GM21390 (cell line): ENCODE measurements at regions not wholly inside any gene's neighbourhood (a gene's known extent, or its start where the extent isn't known, plus 50 kb on each side); places are given as distances from the start of the nearest gene placed in this dataset.
"Not testable (repeated sequence)": the region's sequence is repeated elsewhere in the genome, so short reads cannot be mapped to it uniquely, and the experiment has no call there.

Experiments used
- ATAC-seq: cut with Tn5 transposase; IDR thresholded peaks from one replicate; pipeline ENCODE4 v1.9.1; 2021; ENCODE audit not compliant: unreplicated experiment

DNA sequence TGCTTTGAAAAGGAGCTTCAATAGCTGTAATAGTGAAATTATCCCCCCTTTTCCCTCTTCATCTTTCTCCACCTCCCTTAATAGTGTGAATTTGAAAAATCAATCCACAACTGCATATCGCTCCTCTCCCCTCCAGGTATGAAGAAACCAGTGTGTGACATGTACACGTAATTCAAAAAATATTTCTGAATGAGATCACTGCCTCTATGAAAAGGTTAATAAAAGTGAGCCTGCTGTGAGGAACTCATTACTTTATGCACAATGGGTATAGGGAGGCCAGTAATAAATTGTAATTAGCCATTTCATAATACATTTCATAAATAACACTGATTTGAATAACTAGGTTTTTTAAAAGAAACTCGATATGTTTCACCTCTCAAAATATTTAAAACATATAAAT is 209.0 kb upstream of the KYNU start:
- no peak for ATAC-seq

DNA sequence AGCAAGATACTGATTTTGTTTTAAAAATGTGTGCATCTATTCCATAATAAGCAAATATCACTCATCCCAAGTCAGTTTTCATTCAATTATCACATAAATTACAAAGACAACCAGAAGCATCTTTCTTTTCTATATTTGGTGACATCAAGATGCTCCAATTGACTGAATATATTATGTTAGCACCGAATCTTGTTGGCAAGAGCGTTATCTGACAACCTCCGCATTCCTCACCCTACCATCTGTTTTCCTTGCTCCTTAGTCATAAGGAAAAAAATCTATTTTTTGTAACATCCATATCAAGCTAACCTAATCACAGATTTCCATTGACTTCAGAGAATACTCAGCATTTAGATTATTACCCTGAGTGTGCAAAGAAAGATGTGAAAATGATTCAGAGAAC is 212.2 kb upstream of the KYNU start:
- no peak for ATAC-seq

DNA sequence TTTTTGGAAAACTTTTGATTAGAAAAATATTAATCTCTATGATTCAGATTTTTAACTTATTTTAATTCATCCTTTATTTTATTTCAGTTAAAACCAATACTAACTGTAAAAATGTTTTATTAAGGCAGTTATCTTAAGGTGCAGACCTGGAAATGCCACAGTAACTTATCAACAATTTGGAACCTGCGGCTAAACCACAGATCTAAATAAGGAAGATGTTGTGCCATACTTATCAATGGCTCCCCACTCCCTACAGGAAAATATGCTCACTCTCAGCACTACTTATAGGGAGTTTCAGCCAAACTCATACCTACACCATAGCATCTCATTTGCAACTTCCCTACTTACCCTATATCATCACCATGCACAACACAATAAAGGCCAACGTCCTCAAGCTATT is 226.9 kb upstream of the KYNU start:
- no peak for ATAC-seq

DNA sequence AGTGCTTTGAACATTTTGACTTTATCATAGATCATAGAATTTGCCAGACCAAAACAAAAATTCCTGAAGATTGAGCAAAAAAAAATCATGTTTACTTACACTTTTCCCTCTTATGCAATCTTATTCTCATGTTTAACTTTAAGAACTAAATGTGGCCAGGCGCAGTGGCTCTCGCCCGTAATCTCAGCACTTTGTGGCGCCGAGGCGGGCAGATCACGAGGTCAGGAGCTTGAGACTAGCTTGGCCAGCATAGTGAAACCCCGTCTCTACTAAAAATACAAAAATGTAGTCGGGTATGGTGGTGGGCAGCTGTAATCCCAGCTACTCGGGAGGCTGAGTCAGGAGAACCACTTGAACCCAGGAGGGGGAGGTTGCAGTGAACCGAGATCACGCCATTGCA is 227.9 kb upstream of the KYNU start:
- ATAC-seq, result no peak

DNA sequence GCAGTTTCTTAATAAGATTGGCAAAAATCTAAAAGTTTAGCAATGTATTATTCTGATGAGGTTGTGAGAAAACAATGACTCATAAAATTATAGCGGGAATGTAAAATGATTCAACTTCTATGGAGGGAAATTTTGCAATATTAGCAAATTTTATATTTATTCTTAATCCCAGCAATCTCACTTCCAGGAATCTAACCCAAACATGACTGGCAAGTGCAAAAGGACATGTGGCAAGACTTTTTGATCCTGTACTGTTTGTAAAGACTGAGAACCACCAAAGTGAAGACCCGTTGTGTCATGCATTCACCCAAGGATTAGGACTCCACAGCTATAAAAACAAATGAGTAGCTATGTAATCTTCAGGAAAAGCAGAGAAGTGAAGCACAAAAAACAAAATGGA is 234.8 kb upstream of the KYNU start:
- ATAC-seq, result no peak

DNA sequence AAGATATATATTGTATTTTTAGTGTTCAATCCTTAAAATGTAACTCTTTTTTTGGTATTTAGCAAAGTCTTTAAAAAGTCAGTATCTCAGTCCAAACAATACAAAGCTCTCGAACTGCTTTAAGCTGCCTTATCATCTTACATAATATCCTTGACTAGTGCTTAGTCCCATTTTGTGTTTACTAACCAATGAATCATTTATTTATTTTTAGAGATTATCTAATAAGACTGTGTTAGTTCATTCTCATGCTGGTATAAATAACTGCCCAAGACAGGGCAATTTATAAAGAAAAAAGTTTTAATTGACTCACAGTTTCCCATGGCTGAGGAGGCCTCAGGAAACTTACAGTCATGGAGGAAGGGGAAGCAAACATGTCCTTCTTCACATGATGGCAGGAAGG is 248.3 kb upstream of the KYNU start:
- no peak for ATAC-seq

DNA sequence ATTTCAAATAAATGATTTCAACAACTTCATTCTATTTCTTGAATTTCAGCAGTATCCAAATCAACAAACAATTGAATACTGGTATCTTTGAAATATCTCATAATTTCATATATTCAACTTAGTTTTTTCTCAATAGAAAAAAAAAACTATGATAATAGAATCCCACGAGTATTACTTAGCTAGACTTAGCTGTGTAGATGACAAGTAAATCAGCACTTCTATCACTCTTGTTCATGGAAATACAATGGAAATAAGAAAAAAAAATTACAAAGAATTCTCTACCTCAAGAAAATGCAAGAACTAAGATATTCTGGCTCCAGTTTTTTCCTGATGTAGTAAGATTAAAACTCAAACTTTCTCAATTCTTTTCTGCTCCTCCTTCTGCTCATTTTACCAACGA is 256.2 kb upstream of the KYNU start:
- no peak for ATAC-seq

DNA sequence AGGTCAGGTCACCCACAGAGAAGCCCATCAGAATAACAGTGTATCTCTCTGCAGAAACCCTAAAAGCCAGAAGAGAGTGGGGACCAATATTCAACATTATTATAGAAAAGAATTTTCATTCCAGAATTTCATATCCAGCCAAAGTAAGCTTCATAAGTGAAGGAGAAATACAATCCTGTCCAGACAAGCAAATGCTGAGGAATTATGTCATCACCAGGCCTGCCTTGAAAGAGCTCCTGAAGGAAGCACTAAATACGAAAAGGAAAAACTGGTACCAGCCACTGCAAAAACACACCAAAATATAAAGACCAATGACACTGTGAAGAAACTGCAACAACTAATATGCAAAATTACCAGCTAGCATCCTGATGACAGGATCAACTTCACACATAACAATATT is 260.0 kb upstream of the KYNU start:
- no peak for ATAC-seq

DNA sequence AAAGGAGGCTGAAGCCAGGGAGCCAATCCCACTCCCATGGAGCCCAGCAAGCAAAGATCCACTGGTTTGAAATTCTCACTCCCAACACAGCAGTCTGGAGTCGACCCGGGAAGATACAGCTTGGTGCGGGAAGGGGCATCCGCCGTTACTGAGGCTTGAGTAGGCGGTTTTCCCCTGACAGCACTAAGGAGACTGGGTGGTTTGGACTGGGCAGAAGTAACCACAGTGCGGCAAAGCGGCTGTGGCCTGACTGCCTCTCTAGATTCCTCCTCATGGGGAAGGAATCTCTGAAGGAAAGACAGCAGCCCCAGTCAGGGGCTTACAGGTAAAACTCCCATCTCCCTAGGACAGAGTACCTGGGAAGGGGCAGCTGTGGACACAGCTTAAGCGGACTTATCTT is 261.6 kb upstream of the KYNU start:
- no peak for ATAC-seq

DNA sequence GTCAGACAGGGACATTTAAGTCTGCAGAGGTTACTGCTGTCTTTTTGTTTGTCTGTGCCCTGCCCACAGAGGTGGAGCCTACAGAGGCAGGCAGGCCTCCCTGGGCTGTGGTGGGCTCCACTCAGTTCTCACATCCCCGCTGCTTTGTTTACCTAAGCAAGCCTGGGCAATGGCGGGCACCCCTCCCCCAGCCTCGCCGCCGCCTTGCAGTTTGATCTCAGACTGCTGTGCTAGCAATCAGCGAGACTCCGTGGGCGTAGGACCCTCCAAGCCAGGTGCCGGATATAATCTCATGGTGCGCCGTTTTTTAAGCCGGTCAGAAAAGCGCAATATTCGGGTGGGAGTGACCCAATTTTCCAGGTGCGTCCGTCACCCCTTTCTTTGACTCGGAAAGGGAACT is 264.3 kb upstream of the KYNU start:
- not testable (repeated sequence) for ATAC-seq

DNA sequence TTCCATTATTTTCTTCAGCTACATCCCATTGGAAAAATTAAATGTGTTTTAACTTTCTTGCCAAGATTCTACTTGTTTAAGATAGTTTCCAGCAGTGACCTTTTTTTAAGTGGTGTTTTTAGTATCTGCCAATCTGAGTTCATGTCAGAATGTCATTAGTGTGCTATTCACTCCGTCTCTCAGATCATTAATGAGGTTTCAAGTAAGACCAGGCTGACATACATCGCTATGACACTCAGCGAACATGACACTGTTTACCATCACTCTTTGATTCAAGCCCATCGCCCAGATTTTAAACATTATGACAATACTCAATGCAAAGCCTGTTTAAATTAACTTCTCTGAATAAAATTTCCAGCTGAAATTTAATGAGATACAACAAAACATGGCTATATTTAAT is 272.0 kb upstream of the KYNU start:
- no peak for ATAC-seq

DNA sequence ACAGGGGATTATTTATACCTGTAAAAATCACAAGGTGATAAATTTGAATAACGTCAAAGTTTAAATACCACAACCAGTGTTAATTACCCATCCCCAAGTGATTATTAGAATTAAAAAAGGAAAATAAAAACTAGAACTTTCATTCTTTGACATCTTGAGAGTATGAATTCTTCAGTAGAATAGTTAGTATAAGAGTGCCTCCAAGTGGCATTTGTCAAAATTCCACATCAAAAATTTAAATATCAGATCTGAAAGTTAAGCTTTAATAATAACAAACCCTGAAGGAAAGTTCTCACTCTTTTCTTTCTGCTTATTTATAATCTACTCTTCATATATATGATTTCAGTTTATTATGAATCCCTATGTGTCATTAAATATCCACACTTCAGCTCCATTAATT is 273.7 kb upstream of the KYNU start:
- ATAC-seq, result no peak

DNA sequence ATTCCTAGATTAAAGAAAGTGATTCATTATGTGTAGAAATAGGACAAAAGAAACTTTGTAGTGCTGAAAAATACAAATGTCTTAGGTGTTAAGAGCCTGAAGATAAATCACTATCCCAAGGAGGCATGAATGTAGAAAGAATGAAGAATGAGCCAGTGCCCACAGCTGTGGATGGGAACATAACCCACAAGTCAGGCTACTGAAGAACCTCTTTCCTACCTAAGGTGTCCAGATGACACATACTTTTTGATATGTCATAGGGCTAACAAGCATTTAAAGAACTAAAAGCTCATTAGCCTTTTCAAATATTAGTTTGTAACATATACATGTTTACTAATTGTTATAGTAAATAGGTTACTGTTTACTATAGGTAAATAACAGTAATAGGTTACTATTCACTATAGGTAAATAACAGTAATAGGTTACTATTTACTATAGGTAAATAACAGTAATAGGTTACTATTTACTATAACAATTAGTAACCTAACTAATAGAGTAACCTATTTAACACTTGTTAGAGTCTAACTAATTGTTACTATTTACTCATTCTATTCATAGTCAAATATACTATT is 275.0 kb upstream of the KYNU start:
- no peak for ATAC-seq

DNA sequence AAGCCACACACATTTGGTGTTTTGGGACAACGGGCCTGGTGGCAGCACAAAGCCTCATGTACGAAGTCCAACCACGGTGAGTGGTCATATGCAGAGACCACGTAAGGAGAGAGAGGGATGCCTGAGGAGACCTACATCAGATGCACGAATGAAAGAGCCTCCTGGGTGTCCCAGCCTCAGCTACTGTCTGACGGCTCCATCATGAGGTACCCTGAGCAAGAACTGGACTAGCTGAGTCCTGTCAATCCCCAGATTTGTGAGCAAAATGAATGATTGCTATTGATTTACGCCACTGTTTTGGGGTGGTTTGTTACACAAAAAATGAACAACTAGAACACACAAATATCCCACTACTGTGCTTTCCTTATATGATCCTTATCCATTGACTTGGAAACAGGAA is 275.7 kb upstream of the KYNU start:
- no peak for ATAC-seq

DNA sequence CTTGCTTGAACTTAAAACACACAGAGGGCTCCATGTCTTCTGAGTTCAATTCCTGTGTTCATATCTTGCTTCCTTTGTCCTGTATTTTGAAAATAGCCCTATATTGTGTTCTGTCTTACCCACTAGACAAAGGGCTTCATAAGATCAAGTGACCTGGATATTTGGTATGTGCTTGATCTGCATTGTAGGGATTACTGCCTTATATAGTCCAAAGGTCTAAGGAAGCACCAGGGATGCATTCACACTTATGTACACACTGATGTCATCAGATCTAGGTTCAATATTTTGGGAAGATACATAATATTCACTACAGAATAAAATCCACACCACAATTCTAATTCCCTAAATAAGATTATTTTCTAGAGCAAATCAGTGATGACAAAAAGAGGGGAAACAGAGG is 278.0 kb upstream of the KYNU start:
- no peak for ATAC-seq

DNA sequence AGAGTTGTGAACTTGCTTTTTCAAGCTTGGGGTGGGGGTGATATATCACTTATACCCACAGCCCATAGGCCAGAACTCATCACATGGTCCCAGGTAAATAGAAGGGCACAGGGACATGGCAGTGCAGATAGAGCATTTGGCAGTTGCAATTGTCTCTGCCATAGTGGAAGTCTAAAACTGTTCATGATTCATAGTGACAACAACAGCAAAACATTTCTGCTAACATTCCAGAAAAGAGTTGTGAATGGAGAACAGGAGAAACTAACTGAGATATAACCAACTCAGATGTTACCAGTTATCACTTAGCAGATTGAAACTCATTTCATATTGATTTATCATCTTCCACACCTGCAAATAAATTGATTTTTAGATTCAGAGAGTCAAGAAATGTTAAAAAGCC is 278.6 kb upstream of the KYNU start:
- no peak for ATAC-seq

DNA sequence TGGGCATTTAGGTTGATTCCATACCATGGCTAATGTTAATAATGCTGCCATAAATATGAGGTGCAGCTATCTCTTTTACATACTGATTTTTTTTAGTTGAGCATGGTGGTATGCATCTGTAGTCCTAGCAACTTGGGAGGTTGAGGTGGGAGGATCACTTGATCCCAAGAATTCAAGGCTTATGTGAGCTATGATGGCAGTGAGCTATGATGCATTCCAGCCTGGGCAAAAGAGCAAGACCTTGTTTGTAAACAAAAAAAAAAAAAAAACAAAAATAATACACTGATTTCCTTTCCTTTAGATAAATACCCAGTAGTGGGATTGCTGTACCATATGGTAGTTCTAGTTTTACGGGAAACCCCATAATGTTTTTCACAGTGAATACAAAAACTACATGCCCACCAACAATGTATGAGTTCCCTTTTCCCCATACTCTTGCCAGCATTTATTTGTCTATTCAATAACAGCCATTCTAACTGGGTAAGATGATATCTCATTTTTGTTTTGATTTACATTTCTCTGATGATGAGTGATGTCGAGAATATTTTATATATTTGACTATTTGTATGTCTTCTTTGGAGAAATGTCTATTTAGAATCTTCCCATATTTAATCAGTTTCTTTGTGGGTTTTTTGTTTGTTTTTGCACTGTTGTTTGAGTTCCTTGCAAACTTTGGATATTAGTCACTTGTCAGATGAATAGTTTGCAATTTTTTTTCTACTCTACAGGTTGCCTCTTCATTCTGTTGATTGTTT is 281.0 kb upstream of the KYNU start:
- no peak for ATAC-seq

DNA sequence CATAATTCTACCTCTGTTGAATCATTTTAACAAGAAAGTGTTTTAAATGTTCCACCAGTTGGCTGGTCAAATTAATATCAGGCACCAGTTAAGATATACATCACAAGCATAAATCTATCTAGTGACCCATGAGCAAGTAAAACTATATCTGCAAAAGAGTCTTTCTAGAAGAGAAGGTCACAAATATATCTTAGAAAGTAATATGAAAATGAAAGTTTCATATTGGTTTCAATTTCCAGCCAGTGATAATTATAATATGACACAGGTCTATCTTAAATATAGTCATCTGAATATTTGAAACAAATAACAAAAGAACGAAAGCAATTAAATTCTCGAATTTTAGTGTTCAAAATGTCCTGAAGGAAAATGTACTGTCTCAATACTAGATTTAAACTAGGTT is 282.5 kb upstream of the KYNU start:
- no peak for ATAC-seq

DNA sequence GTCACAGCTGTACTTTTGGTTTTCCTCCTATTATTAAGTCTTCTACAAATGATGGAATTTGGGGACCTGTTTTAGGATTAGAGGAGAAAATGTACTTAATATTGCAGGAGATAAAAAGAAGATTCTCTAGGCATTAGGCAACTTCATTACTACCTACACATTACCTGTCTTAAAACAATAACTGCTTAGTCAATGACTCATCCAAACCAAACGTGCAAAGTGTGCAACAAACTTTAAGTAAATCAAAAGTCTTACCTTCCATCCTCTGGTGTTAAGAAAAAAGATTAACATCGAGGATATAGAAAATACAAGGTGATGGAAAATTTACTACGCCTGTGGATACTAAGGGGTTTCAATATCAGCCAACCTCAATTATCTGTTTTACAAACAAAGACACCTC is 285.3 kb upstream of the KYNU start:
- no peak for ATAC-seq

DNA sequence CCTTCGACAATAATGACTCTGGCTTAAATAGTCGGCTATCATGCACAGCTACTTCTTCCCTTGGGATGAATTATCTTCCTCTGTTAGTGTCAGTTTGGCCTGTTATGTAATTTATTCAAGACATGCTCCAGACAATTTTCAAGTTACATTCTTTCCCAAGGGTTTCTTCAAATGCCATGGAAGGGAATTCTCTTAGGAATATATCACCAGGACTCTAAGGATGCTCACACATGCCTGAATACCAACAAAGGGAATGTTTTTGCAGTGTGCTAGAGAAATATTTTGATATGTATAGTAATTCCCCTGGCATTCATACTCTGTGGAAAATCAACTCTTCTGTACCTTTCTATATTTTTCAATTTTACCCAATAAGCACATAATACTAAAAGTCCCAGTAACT is 286.0 kb upstream of the KYNU start:
- no peak for ATAC-seq

DNA sequence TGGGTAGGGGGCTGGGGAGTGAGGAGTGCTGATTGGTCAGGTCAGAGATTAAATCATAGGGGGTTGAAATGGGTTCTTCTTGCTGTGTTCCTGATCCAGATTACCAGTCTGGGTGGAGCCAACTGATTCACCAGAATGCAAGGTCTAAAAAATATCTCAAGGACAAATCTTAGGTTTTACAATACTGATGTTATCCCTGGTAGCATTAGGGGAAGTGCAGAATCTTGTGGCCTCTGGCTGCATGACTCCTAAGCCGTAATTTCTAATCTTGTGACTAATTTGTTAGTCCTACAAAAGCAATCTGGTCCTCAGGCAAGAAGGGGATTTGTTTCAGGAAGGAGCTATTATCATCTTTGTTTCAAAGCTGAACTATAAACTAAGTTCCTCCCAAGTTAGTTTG is 289.2 kb upstream of the KYNU start:
- ATAC-seq, result no peak

DNA sequence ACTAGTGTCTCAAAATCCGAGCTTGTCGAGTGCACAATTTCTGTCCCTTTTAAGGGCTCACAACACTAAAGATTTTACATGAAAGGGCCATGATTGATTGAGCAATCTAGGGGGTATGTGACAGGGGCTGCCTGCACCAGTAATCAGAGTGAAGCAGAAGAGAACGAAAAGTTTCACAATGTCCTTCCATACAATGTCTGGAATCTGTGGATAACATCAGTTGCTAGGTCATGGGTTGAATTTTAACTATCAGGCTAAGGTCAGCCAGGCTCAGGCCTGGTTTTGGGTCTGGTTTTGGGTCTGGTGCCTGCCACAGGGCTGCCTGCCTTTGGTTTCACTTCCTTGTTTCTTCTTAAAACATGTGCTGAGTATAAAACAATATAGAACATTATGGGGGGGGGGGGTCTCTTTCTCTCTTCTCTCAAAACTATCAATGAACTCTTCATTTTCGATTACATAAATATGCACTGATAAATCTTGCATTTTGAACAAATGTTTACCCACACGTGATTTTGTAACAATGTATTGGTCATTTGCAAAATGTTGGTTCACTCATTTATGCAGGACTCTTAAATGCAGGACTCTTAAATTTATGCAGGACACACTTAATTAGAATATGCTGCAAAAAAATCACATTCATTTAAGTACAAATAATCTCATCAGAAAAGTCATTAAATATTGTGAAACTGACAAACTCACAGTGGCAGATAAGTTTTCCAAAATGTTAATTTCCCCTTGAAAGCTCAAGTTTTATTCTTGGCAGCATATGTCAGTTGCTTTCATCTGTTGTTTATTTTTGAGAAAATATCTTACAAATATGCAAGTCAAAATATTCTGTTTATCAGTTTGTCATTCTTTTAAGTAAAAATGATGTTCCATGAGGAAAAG is 290.5 kb upstream of the KYNU start:
- ATAC-seq, result no peak
